Gastrocnemius medialis (tissue), 4 donors: ENCODE measurements at regions not wholly inside any gene's neighbourhood (a gene's known extent, or its start where the extent isn't known, plus 50 kb on each side); places are given as distances from the start of the nearest gene placed in this dataset.

Source experiments
- ATAC-seq, 2 donors: fragments of 150-250 bp; one replicate each; pipeline ENCODE4 v1.9.1; 2016
- DNase-seq, 2 donors: peaks; one replicate each; pipeline ENCODE4 v3.0.0-alpha.2; 2019
- H3K27ac ChIP-seq, 4 donors: fragments of 200-600 bp; sonication (generic); 1 replicate in 1 of 4; 2 replicates in 3 of 4; pipeline ENCODE4 v1.5.1; 2016 to 2018; ENCODE audit warnings: mild to moderate bottlenecking in 2 of 4, moderate library complexity in 1 of 4
- H3K27me3 ChIP-seq, 3 donors: fragments of 200-600 bp; sonication (generic) in 2 of 3; 1 replicate in 1 of 3; 2 replicates in 2 of 3; pipeline versions ENCODE4 v1.5.1 to v1.6.0; 2016 to 2019; ENCODE audit warnings: mild to moderate bottlenecking in 1 of 3, moderate library complexity in 1 of 3
- H3K36me3 ChIP-seq, 2 donors: fragments of 200-600 bp; sonication (generic) in 1 of 2; one replicate each; pipeline ENCODE4 v1.5.1; 2017 to 2018
- H3K4me1 ChIP-seq, 2 donors: fragments of 200-600 bp; sonication (generic) in 1 of 2; one replicate each; pipeline ENCODE4 v1.5.1; 2016 to 2017; ENCODE audit warnings: mild to moderate bottlenecking in 2 of 2
- H3K4me3 ChIP-seq, 4 donors: fragments of 200-600 bp; sonication (generic) in 3 of 4; 1 replicate in 1 of 4; 2 replicates in 3 of 4; pipeline ENCODE4 v1.5.1; 2016 to 2019; ENCODE audit warnings: mild to moderate bottlenecking in 2 of 4
- H3K9me3 ChIP-seq, 3 donors: fragments of 200-600 bp; sonication (generic) in 2 of 3; 1 replicate in 1 of 3; 2 replicates in 2 of 3; pipeline ENCODE4 v1.5.1; 2016 to 2019
- CTCF ChIP-seq, 5 experiments: fragments of 450-650 bp in 3 of 5; fragments of 200-600 bp in 2 of 5; sonication (generic) in 2 of 5; IDR thresholded peaks in 4 of 5; conservative IDR thresholded peaks in 1 of 5; 1 replicate in 4 of 5; 2 replicates in 1 of 5; pipeline ENCODE4 v1.5.1; 2016 to 2019; ENCODE audit warnings: antibody characterized with exemption in 5 of 5, mild to moderate bottlenecking in 3 of 5, moderate library complexity in 3 of 5
- POLR2A ChIP-seq, 2 donors: fragments of 450-650 bp; IDR thresholded peaks; one replicate each; pipeline ENCODE4 v1.6.1; 2017; ENCODE audit warnings: antibody characterized with exemption in 2 of 2, mild to moderate bottlenecking in 2 of 2, moderate library complexity in 2 of 2
- in situ Hi-C, 4 donors: fragments of 200-750 bp; cut with MboI; loops; one replicate each; pipeline versions ENCODE4 v1.15.0 to v1.8.0; 2017; ENCODE audit warnings: low sequenced_read_pairs in 4 of 4
- intact Hi-C: fragments of 100-400 bp; cut with DNase I; formaldehyde crosslinking; loops from one replicate; pipeline ENCODE4 v1.15.1; 2023; ENCODE audit warnings: low total_unique reads

GRCh38 chr4:82200046-82200445, 173.7 kb downstream of the HNRNPD start:
- no peak overlapping the region for H3K27ac ChIP-seq
- no peak overlapping the region for H3K4me3 ChIP-seq
- no peaks in the 10 kb centered on the region for H3K27me3 ChIP-seq
- in situ Hi-C loops (no loop called here), intact Hi-C loops (loop anchor here (10.0 kb wide), 1 partner anchor 795 kb away; no protein-coding TSS in a partner anchor)
- H3K4me1 ChIP-seq = no peaks in the 10 kb centered on the region
- H3K36me3 ChIP-seq = no peaks in the 10 kb centered on the region
- TF ChIP-seq POLR2A (IDR thresholded peaks at IDR 0.05) (no peak), CTCF (IDR thresholded peaks at IDR 0.05 in 4 of 5, conservative IDR thresholded peaks at IDR 0.05 in 1 of 5) (no peak)
- ATAC-seq = no peak
- no peaks in the 10 kb centered on the region for H3K9me3 ChIP-seq
- DNase-seq = no peak

GRCh38 chr4:82194329-82194728, 179.5 kb downstream of the HNRNPD start:
- TF ChIP-seq CTCF (IDR thresholded peaks at IDR 0.05 in 4 of 5, conservative IDR thresholded peaks at IDR 0.05 in 1 of 5) = no peak
- no peak for TF ChIP-seq POLR2A (IDR thresholded peaks at IDR 0.05)
- DNase-seq = no peak
- intact Hi-C loops = no loop called here
- Histone ChIP-seq H3K4me1 (no peaks in the 10 kb centered on the region), H3K36me3 (no peaks in the 10 kb centered on the region), H3K27ac (no peak overlapping the region), H3K9me3 (no peaks in the 10 kb centered on the region), H3K4me3 (no peak overlapping the region), H3K27me3 (no peaks in the 10 kb centered on the region)
- in situ Hi-C loops = no loop called here
- no peak for ATAC-seq

GRCh38 chr4:82192017-82192673, 181.6 kb downstream of the HNRNPD start:
- intact Hi-C loops = no loop called here
- H3K9me3 ChIP-seq = no peaks in the 10 kb centered on the region

GRCh38 chr4:82181789-82182188, 192.0 kb downstream of the HNRNPD start:
- Histone ChIP-seq H3K4me1 (no peaks in the 10 kb centered on the region), H3K36me3 (no peaks in the 10 kb centered on the region), H3K4me3 (no peak overlapping the region), H3K9me3 (no peaks in the 10 kb centered on the region), H3K27me3 (no peaks in the 10 kb centered on the region), H3K27ac (no peak overlapping the region)
- TF ChIP-seq POLR2A (IDR thresholded peaks at IDR 0.05) = no peak
- TF ChIP-seq CTCF (IDR thresholded peaks at IDR 0.05 in 4 of 5, conservative IDR thresholded peaks at IDR 0.05 in 1 of 5) = no peak
- no peak for DNase-seq
- in situ Hi-C loops = no loop called here
- intact Hi-C loops = no loop called here
- ATAC-seq = no peak

More at GRCh38 chr4:82192017-82192673, 181.6 kb downstream of the HNRNPD start:
- H3K27ac ChIP-seq = no peak overlapping the region
- no peaks in the 10 kb centered on the region for H3K36me3 ChIP-seq
- TF ChIP-seq POLR2A (IDR thresholded peaks at IDR 0.05) (no peak), CTCF (IDR thresholded peaks at IDR 0.05 in 4 of 5, conservative IDR thresholded peaks at IDR 0.05 in 1 of 5) (no peak)
- no peaks in the 10 kb centered on the region for H3K4me1 ChIP-seq
- ATAC-seq = no peak
- H3K4me3 ChIP-seq = no peak overlapping the region
- in situ Hi-C loops = no loop called here
- DNase-seq = no peak
- no peaks in the 10 kb centered on the region for H3K27me3 ChIP-seq

- H3K27me3 ChIP-seq = no peaks in the 10 kb centered on the region
- H3K4me3 ChIP-seq = no peak overlapping the region
- H3K4me1 ChIP-seq = no peaks in the 10 kb centered on the region
- intact Hi-C loops = no loop called here
- in situ Hi-C loops = no loop called here
- TF ChIP-seq CTCF (IDR thresholded peaks at IDR 0.05 in 4 of 5, conservative IDR thresholded peaks at IDR 0.05 in 1 of 5) = no peak
- ATAC-seq (no peak), DNase-seq (no peak)
- H3K9me3 ChIP-seq = no peaks in the 10 kb centered on the region
- H3K27ac ChIP-seq = no peak overlapping the region
- no peaks in the 10 kb centered on the region for H3K36me3 ChIP-seq
These were observed 201.6 kb downstream of the HNRNPD start for GRCh38 chr4:82172186-82172585.
